Osteoblast (primary cell): ENCODE measurements at regions not wholly inside any gene's neighbourhood (a gene's known extent, or its start where the extent isn't known, plus 50 kb on each side); places are given as distances from the start of the nearest gene placed in this dataset.

Source experiments
- DNase-seq: peaks from one replicate; pipeline ENCODE4 v3.0.0; 2011; ENCODE audit warnings: low spot score, mixed read lengths; ENCODE audit not compliant: insufficient read length; ENCODE audit errors: missing footprints
- H2AFZ ChIP-seq: 2 replicates; pipeline ENCODE4 v1.6.0; 2011; ENCODE audit warnings: mild to moderate bottlenecking, low read length
- H3K27ac ChIP-seq: 2 replicates; pipeline ENCODE4 v1.5.1; 2011; ENCODE audit warnings: mild to moderate bottlenecking, low read depth, low read length, moderate library complexity
- H3K27me3 ChIP-seq: 2 replicates; pipeline ENCODE4 v1.6.0; 2012; ENCODE audit warnings: mild to moderate bottlenecking, control low read depth, inconsistent platforms, low read length, moderate library complexity; ENCODE audit not compliant: insufficient read depth
- H3K36me3 ChIP-seq: 2 replicates; pipeline ENCODE4 v1.5.1; 2011; ENCODE audit warnings: mild to moderate bottlenecking, low read length, control low read depth, moderate library complexity; ENCODE audit not compliant: insufficient read depth
- H3K4me1 ChIP-seq: 2 replicates; pipeline ENCODE4 v1.5.1; 2011; ENCODE audit warnings: mild to moderate bottlenecking, low read length, control low read depth, moderate library complexity; ENCODE audit not compliant: insufficient read depth
- H3K4me2 ChIP-seq: 2 replicates; pipeline ENCODE4 v1.6.0; 2011; ENCODE audit warnings: mild to moderate bottlenecking, low read length; ENCODE audit not compliant: insufficient read depth
- H3K4me3 ChIP-seq: fragments of 200-600 bp; sonication (generic); 3 replicates; pipeline ENCODE4 v1.5.1; 2012; ENCODE audit warnings: mild to moderate bottlenecking, low read length, inconsistent platforms; ENCODE audit not compliant: insufficient read depth
- H3K79me2 ChIP-seq: 2 replicates; pipeline ENCODE4 v1.6.0; 2012; ENCODE audit warnings: mild to moderate bottlenecking, low read length, control low read depth, inconsistent platforms; ENCODE audit not compliant: insufficient read depth
- H3K9me3 ChIP-seq: 2 replicates; pipeline ENCODE4 v1.5.1; 2011; ENCODE audit warnings: low read depth, low read length, control low read depth
- H4K20me1 ChIP-seq: 2 replicates; pipeline ENCODE4 v1.6.0; 2012; ENCODE audit warnings: mild to moderate bottlenecking, low read length, control low read depth; ENCODE audit not compliant: insufficient read depth
- TF ChIP-seq, protein P1 (sequence below): IDR thresholded peaks from 2 replicates; pipeline ENCODE4 v1.5.1; 2011; ENCODE audit warnings: mild to moderate bottlenecking, low read depth, low read length, moderate library complexity; ENCODE audit errors: extremely low read depth

DNA sequence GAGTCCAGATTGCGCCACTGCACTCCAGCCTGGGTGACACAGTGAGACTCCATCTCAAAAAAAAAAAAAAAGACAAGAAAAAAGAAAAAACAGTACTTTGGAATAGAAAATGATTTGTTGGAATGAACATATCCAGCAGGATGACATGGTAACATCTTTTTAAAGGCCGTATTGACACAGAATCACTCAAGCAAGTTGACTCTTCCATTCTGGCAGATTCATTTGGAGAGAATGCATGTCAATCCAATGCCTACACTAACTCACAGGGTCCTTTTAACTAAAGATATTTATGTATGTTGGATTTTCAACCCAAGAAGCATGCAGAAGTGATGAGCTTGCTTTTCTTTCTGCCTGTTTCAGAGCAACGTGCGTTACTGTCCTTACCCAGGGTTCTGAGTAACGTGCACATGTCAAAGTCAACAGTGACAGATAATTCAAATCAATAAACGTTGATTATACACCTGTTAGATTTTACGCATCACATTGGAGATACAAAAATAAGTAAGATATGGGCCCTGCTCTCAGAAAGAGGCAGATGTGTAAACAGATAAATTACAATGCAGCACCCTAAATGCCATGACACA is 77.1 kb upstream of the FNDC3B start:
- no peak overlapping the region for H3K4me3 ChIP-seq
- no peak overlapping the region for H2AFZ ChIP-seq
- no peaks in the 10 kb centered on the region for H3K27me3 ChIP-seq
- no peak overlapping the region for H3K4me2 ChIP-seq
- H3K27ac ChIP-seq = no peak overlapping the region
- H3K9me3 ChIP-seq = no peaks in the 10 kb centered on the region
- no peaks in the 10 kb centered on the region for H3K79me2 ChIP-seq
- peaks cover 14% of the 10 kb centered on the region for H3K4me1 ChIP-seq
- no peaks in the 10 kb centered on the region for H4K20me1 ChIP-seq
- peak; percentile 3 for DNase-seq
- TF ChIP-seq, protein P1, sequence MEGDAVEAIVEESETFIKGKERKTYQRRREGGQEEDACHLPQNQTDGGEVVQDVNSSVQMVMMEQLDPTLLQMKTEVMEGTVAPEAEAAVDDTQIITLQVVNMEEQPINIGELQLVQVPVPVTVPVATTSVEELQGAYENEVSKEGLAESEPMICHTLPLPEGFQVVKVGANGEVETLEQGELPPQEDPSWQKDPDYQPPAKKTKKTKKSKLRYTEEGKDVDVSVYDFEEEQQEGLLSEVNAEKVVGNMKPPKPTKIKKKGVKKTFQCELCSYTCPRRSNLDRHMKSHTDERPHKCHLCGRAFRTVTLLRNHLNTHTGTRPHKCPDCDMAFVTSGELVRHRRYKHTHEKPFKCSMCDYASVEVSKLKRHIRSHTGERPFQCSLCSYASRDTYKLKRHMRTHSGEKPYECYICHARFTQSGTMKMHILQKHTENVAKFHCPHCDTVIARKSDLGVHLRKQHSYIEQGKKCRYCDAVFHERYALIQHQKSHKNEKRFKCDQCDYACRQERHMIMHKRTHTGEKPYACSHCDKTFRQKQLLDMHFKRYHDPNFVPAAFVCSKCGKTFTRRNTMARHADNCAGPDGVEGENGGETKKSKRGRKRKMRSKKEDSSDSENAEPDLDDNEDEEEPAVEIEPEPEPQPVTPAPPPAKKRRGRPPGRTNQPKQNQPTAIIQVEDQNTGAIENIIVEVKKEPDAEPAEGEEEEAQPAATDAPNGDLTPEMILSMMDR = no peak
- no peaks in the 10 kb centered on the region for H3K36me3 ChIP-seq

DNA sequence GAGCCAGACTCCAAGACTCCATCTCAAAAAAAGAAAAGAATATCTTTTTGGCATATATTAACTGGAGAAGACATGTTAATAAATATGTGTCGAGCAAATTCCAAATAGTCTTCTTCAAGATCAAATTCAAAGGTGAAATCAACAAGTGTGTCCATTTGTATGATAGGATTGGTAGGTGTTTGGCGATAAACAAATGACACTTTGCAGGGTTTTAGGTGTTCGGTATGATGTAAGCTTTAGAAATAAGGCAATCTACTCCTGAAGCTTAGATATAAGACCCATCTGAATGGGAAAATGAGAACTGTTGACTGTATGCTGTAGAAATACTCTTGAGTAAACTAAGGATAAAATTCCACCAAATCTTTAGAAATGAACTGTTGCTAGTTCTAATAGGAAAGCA is 75.8 kb upstream of the FNDC3B start:
- DNase-seq = no peak
- Histone ChIP-seq H3K79me2 (no peaks in the 10 kb centered on the region), H3K27ac (no peak overlapping the region), H3K4me2 (no peak overlapping the region), H4K20me1 (no peaks in the 10 kb centered on the region), H2AFZ (no peak overlapping the region), H3K4me3 (no peak overlapping the region), H3K4me1 (peaks cover 28% of the 10 kb centered on the region), H3K27me3 (no peaks in the 10 kb centered on the region), H3K9me3 (no peaks in the 10 kb centered on the region), H3K36me3 (no peaks in the 10 kb centered on the region)
- TF ChIP-seq, protein P1 = no peak

DNA sequence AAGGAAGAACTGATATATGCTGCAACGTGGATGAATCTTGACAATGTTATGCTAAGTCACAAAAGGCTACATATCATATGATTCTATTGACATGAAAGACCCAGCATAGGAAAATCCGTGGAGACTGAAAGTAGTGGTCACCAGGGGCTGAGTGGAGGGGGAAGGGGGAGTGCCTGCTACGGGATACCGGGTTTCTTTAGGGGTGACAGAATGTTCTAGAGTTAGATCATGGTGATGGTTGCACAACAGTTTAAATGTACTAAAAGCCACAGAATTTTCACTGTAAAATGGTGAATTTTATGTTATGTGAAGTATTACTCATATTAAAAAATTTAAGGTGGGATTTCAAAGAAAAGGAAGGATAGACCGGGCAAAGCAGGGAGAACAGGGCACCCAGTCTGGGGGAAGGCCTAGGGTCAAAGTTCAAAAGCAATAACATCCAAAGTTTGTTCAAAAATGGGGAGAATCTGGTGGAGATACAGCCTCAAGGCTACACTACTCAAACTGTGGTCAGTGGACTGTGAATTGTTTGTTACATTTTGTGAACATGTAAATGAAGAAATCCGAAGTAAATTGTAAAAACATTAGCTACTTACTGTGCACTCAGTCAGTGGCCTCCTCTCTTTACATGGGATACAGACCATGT is 74.2 kb upstream of the FNDC3B start:
- H3K4me2 ChIP-seq = no peak overlapping the region
- H3K4me1 ChIP-seq = peaks cover 29% of the 10 kb centered on the region
- H2AFZ ChIP-seq = no peak overlapping the region
- H3K4me3 ChIP-seq = no peak overlapping the region
- H3K27ac ChIP-seq = no peak overlapping the region
- H3K79me2 ChIP-seq = no peaks in the 10 kb centered on the region
- H4K20me1 ChIP-seq = no peaks in the 10 kb centered on the region
- TF ChIP-seq, protein P1 = no peak
- DNase-seq = peak; percentile 2
- H3K27me3 ChIP-seq = no peaks in the 10 kb centered on the region
- H3K36me3 ChIP-seq = no peaks in the 10 kb centered on the region
- no peaks in the 10 kb centered on the region for H3K9me3 ChIP-seq

DNA sequence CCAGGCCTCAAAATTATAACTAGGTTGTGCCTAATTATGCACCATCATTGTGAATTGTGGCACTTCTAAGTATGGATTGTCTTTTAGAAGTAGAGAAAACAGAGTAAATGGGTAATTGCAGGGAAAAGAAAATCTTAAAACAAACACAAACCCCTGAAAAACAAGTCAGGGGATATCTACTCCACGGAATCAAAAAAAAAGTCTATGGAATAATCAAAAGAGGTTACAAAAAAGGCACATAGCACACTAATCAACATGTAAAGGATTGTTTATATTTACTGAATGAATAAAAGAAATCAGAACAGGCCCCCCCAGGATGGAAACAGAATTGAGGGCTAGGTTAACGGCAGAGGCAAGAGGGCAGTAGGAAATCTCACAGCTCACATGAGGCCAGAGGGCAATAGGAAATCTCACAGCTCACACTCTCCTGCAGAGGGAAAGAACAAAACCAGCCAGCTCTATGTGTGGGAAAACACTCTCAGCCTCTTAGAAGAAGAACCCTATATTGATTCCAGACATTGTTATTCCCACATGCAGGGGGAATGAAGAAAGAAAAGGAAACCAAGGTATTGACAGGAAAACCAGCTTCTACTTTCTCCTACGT is 72.7 kb upstream of the FNDC3B start:
- Histone ChIP-seq H3K27me3 (no peaks in the 10 kb centered on the region), H3K4me2 (peak overlapping the region; percentile 41), H2AFZ (peak overlapping the region; percentile 27), H3K79me2 (no peaks in the 10 kb centered on the region), H3K4me3 (no peak overlapping the region), H3K36me3 (no peaks in the 10 kb centered on the region), H3K27ac (peak overlapping the region; percentile 90), H4K20me1 (no peaks in the 10 kb centered on the region), H3K4me1 (peaks cover 31% of the 10 kb centered on the region), H3K9me3 (no peaks in the 10 kb centered on the region)
- DNase-seq = no peak
- TF ChIP-seq, protein P1 = no peak
